ENCODE measurements at regions not wholly inside any gene's neighbourhood (a gene's known extent, or its start where the extent isn't known, plus 50 kb on each side); places are given as distances from the start of the nearest gene placed in this dataset.

- no peaks in the 10 kb centered on the region for H3K4me1 ChIP-seq (ENCODE audit: control insufficient read depth, insufficient read depth, low read length)
- in situ Hi-C loops (cut with HindIII; ENCODE audit: low pct_unique_long_range_greater_than_20kb, low sequenced_read_pairs) = no loop called here
- CTCF ChIA-PET = no interaction called here
- no peaks in the 10 kb centered on the region for H3K36me3 ChIP-seq (ENCODE audit: control insufficient read depth, insufficient read depth, low read length)
- H3K27me3 ChIP-seq (ENCODE audit: control insufficient read depth, insufficient read depth, low read length) = no peaks in the 10 kb centered on the region
- intact Hi-C loops (cut with micrococcal nuclease; ENCODE audit: unreplicated experiment) = loop anchor here (10.0 kb wide), 1 partner anchor 242 kb away; no protein-coding TSS in a partner anchor
- no peak overlapping the region for H3K27ac ChIP-seq (ENCODE audit: low read length)
- DNase-seq (ENCODE audit: low read depth, low spot score) (no peak), ATAC-seq (no peak)
- H3K4me3 ChIP-seq (ENCODE audit: low read depth in 2 of 2, low read length in 2 of 2) = no peak overlapping the region
- POLR2A ChIA-PET = no interaction called here
- TF ChIP-seq CTCF (IDR thresholded peaks at IDR 0.05) (no peak), REST (IDR thresholded peaks at IDR 0.05; ENCODE audit: insufficient read depth in 1 of 2, low read depth in 2 of 2, low read length in 1 of 2) (no peak), POLR2AphosphoS5 (IDR thresholded peaks at IDR 0.05; ENCODE audit: low read depth, low read length) (no peak), TCF7L2 (IDR thresholded peaks at IDR 0.05; ENCODE audit: low read depth, low read length) (no peak), SIN3A (IDR thresholded peaks at IDR 0.05; ENCODE audit: borderline replicate concordance, insufficient read depth, low read depth, low read length) (no peak)
- BruUV-seq (replicated peaks) = no TSS peak
- no peaks in the 10 kb centered on the region for H3K9me3 ChIP-seq (ENCODE audit: control insufficient read depth, insufficient read depth, low read depth, low read length)
Measured at GRCh38 chr18:5603153-5603552, 59.4 kb upstream of the EPB41L3 start.

- ChIA-PET POLR2A (no interaction called here), CTCF (no interaction called here)
- ATAC-seq = no peak
- in situ Hi-C loops (cut with HindIII; ENCODE audit: low pct_unique_long_range_greater_than_20kb, low sequenced_read_pairs) = no loop called here
- H3K36me3 ChIP-seq (ENCODE audit: control insufficient read depth, insufficient read depth, low read length) = no peaks in the 10 kb centered on the region
- no TSS peak for BruUV-seq (replicated peaks)
- no peak overlapping the region for H3K27ac ChIP-seq (ENCODE audit: low read length)
- H3K4me3 ChIP-seq (ENCODE audit: low read depth in 2 of 2, low read length in 2 of 2) = no peak overlapping the region
- DNase-seq (ENCODE audit: low read depth, low spot score) = no peak
- H3K27me3 ChIP-seq (ENCODE audit: control insufficient read depth, insufficient read depth, low read length) = no peaks in the 10 kb centered on the region
- no peaks in the 10 kb centered on the region for H3K4me1 ChIP-seq (ENCODE audit: control insufficient read depth, insufficient read depth, low read length)
- TF ChIP-seq TCF7L2 (IDR thresholded peaks at IDR 0.05; ENCODE audit: low read depth, low read length) = no peak
- TF ChIP-seq CTCF (IDR thresholded peaks at IDR 0.05) = no peak
- no peak for TF ChIP-seq POLR2AphosphoS5 (IDR thresholded peaks at IDR 0.05; ENCODE audit: low read depth, low read length)
- no peak for TF ChIP-seq SIN3A (IDR thresholded peaks at IDR 0.05; ENCODE audit: borderline replicate concordance, insufficient read depth, low read depth, low read length)
- no peak for TF ChIP-seq REST (IDR thresholded peaks at IDR 0.05; ENCODE audit: insufficient read depth in 1 of 2, low read depth in 2 of 2, low read length in 1 of 2)
- no peaks in the 10 kb centered on the region for H3K9me3 ChIP-seq (ENCODE audit: control insufficient read depth, insufficient read depth, low read depth, low read length)
- intact Hi-C loops (cut with micrococcal nuclease; ENCODE audit: unreplicated experiment) = loop anchor here (10.0 kb wide), 1 partner anchor 244 kb away; no protein-coding TSS in a partner anchor
Measured at GRCh38 chr18:5601188-5601624, 57.4 kb upstream of the EPB41L3 start.

Measured in Panc1 (cell line).